Tibial nerve (tissue), 4 donors: ENCODE measurements at regions not wholly inside any gene's neighbourhood (a gene's known extent, or its start where the extent isn't known, plus 50 kb on each side); places are given as distances from the start of the nearest gene placed in this dataset.

Experiments
- DNase-seq, 2 donors: peaks; one replicate each; pipeline ENCODE4 v3.0.0-alpha.2; 2019; ENCODE audit warnings: low spot score in 2 of 2
- H3K27ac ChIP-seq, 4 donors: fragments of 200-600 bp; sonication (generic) in 3 of 4; one replicate each; pipeline ENCODE4 v1.5.1; 2017 to 2019; ENCODE audit warnings: mild to moderate bottlenecking in 1 of 4
- H3K27me3 ChIP-seq, 2 donors: fragments of 200-600 bp; sonication (generic) in 1 of 2; one replicate each; pipeline versions ENCODE4 v1.5.1 to v1.6.0; 2017 to 2019
- H3K36me3 ChIP-seq, 3 donors: fragments of 200-600 bp; sonication (generic); one replicate each; pipeline ENCODE4 v1.5.1; 2018 to 2019
- H3K4me1 ChIP-seq, 4 donors: fragments of 200-600 bp; sonication (generic) in 3 of 4; one replicate each; pipeline ENCODE4 v1.5.1; 2017 to 2019
- H3K4me3 ChIP-seq, 4 donors: fragments of 200-600 bp; sonication (generic) in 3 of 4; one replicate each; pipeline ENCODE4 v1.5.1; 2017 to 2019; ENCODE audit warnings: mild to moderate bottlenecking in 1 of 4, moderate library complexity in 1 of 4
- H3K9me3 ChIP-seq, 4 donors: fragments of 200-600 bp; sonication (generic) in 3 of 4; one replicate each; pipeline ENCODE4 v1.5.1; 2017 to 2019
- EP300 ChIP-seq, 2 donors: sonication (generic); formaldehyde crosslinking; IDR thresholded peaks; one replicate each; pipeline ENCODE4 v1.6.1; 2017; ENCODE audit warnings: antibody characterized with exemption in 2 of 2, mild to moderate bottlenecking in 1 of 2
- POLR2A ChIP-seq, 2 donors: fragments of 450-650 bp; IDR thresholded peaks; one replicate each; pipeline ENCODE4 v1.6.1; 2017; ENCODE audit warnings: antibody characterized with exemption in 2 of 2, mild to moderate bottlenecking in 2 of 2, moderate library complexity in 2 of 2
- WGBS, 2 donors: methylation state at CpG; one replicate each; pipeline ENCODE4 v1.1.5; 2018; 5-methylcytosine and 5-hydroxymethylcytosine counted together
- TF ChIP-seq, protein P1 (sequence below), 5 experiments: fragments of 200-600 bp in 3 of 5; fragments of 450-650 bp in 2 of 5; sonication (generic) in 3 of 5; IDR thresholded peaks; one replicate each; pipeline ENCODE4 v1.5.1; 2016 to 2019; ENCODE audit warnings: antibody characterized with exemption in 5 of 5, mild to moderate bottlenecking in 3 of 5, moderate library complexity in 2 of 5

DNA sequence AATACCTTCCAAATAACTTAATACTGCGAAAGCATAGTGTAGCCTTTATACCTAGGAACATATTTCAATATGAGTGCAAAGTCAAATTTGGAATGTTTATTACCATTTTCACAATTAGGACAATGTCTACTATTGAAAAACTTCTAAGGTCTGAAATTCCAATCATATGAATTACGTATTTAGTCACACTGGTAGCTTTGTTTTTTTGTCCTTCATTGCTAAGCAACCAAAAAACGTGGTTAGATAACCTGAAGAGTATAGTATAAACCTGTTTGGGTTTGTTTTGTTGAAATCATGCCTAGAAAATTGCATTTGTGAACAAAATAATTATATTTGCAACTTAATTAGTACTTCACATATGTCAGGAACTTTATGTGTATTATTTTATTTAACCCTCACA is 134.2 kb downstream of the FBXO4 start:
- Histone ChIP-seq H3K36me3 (no peaks in the 10 kb centered on the region), H3K4me1 (no peaks in the 10 kb centered on the region), H3K4me3 (no peak overlapping the region), H3K27ac (no peak overlapping the region), H3K9me3 (no peaks in the 10 kb centered on the region), H3K27me3 (no peaks in the 10 kb centered on the region)
- WGBS, 2 donors, result 41 to 47% methylated on average over 3 of the region's 3 CpGs
- no peak for TF ChIP-seq POLR2A (IDR thresholded peaks at IDR 0.05)
- TF ChIP-seq, protein P1, sequence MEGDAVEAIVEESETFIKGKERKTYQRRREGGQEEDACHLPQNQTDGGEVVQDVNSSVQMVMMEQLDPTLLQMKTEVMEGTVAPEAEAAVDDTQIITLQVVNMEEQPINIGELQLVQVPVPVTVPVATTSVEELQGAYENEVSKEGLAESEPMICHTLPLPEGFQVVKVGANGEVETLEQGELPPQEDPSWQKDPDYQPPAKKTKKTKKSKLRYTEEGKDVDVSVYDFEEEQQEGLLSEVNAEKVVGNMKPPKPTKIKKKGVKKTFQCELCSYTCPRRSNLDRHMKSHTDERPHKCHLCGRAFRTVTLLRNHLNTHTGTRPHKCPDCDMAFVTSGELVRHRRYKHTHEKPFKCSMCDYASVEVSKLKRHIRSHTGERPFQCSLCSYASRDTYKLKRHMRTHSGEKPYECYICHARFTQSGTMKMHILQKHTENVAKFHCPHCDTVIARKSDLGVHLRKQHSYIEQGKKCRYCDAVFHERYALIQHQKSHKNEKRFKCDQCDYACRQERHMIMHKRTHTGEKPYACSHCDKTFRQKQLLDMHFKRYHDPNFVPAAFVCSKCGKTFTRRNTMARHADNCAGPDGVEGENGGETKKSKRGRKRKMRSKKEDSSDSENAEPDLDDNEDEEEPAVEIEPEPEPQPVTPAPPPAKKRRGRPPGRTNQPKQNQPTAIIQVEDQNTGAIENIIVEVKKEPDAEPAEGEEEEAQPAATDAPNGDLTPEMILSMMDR (IDR thresholded peaks at IDR 0.05), result no peak
- no peak for TF ChIP-seq EP300 (IDR thresholded peaks at IDR 0.05)
- no peak for DNase-seq

DNA sequence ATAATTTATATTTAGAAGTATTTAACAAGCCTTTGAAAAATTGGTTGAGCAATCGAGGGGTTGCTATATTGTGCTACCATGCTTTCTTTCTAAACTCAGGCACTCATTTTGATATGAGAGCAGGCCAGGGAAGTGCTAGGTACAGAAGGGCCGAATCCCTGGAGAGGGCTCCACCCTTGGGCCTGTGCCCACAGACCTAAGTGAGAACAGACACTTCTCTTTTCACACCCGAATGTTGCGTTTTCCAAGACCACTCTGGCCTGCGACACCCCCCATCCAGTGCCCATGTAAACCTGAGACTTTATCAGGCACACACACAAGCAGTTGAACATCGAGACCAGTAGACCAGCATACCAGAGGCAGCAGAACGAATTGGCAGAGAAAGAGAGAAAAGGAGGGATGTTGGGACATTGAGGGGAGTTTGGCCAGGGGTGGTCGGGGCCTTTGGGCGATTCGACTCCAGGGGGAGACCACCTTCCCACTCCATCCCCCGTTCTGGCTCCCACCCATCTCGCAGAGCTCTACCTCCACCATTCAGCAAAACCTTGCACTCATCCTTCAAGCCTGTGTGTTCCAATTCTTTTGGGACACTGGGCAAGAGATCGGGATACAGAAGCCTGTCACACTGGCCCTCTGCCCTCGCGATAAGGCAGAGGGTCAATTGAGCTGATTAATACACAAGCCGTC is 134.8 kb downstream of the FBXO4 start:
- 87 to 90% methylated on average over 16 of the region's 16 CpGs for WGBS, 2 donors
- H3K27me3 ChIP-seq, result no peaks in the 10 kb centered on the region

DNA sequence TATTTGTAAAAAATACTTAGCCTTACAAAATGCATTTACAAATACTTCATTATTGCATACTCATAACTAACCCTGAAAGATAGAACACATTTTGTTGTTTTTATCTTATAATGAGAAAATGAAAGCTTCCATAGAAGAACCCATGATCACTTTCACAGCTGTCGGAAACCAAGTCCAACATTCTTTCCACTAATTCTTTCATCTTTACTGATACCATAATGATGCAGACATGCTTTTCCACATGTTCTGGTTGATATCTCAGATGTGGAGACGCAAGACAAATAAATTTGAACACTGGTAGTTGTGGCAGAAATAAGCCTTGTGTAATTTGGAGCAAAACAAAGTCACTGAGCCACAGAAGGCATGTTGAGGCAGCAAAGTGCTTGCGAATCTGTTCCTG is 136.0 kb downstream of the FBXO4 start:
- no peak for DNase-seq
- Histone ChIP-seq H3K27me3 (no peaks in the 10 kb centered on the region), H3K9me3 (no peaks in the 10 kb centered on the region), H3K27ac (no peak overlapping the region), H3K4me1 (no peaks in the 10 kb centered on the region), H3K36me3 (no peaks in the 10 kb centered on the region), H3K4me3 (no peak overlapping the region)
- TF ChIP-seq POLR2A (IDR thresholded peaks at IDR 0.05) (no peak), EP300 (IDR thresholded peaks at IDR 0.05) (no peak)
- TF ChIP-seq, protein P1 (IDR thresholded peaks at IDR 0.05), result no peak
- WGBS, 2 donors, result 63 to 64% methylated on average over 3 of the region's 3 CpGs

More for the DNA sequence above, 134.8 kb downstream of the FBXO4 start:
- Histone ChIP-seq H3K9me3 (no peaks in the 10 kb centered on the region), H3K4me3 (no peak overlapping the region), H3K4me1 (no peaks in the 10 kb centered on the region), H3K27ac (no peak overlapping the region), H3K36me3 (no peaks in the 10 kb centered on the region)
- no peak for DNase-seq
- no peak for TF ChIP-seq EP300 (IDR thresholded peaks at IDR 0.05)
- TF ChIP-seq, protein P1 (IDR thresholded peaks at IDR 0.05), result no peak
- no peak for TF ChIP-seq POLR2A (IDR thresholded peaks at IDR 0.05)

DNA sequence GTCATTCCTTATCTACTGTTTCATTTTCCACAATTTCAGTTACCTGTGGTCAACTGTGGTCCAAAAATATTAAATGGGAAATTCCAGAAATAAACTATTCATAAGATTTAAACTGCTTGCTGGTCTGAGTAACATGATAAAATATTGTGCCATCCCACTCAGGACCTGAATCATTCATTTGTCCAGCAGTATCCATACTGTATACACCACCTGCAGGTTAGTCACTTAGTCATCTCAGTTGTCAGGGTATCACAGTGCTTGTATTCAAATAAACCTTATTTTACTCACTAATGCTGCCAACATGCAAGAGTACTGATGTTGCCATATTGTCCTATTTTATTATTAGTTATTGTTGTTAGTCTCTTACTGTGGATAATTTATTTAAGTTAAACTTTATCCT is 139.7 kb downstream of the FBXO4 start:
- Histone ChIP-seq H3K27ac (no peak overlapping the region), H3K36me3 (no peaks in the 10 kb centered on the region), H3K27me3 (no peaks in the 10 kb centered on the region), H3K4me3 (no peak overlapping the region), H3K4me1 (no peaks in the 10 kb centered on the region), H3K9me3 (no peaks in the 10 kb centered on the region)
- no peak for DNase-seq
- TF ChIP-seq EP300 (IDR thresholded peaks at IDR 0.05) (no peak), POLR2A (IDR thresholded peaks at IDR 0.05) (no peak)
- TF ChIP-seq, protein P1 (IDR thresholded peaks at IDR 0.05), result no peak

DNA sequence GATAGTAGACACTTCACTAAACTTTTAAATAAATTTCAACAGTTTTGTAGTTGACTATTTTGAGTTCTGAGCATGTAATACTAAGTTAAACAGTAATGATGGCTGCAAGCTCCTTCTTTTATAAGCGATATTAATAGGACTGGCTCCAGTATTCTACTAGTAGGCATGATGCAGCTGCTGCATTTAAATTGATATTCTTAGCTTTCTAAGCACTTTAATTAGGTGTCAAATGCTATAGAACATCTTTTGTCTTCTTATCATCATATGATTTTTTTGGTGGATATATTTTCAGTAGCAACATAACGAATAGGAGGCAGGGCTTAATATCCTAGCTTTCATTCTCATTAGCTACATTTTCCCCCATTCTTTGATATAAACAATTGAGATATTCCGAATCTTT is 141.1 kb downstream of the FBXO4 start:
- WGBS, 2 donors, result 85 to 87% methylated on average over 3 of the region's 3 CpGs

More for the DNA sequence above, 141.1 kb downstream of the FBXO4 start:
- TF ChIP-seq POLR2A (IDR thresholded peaks at IDR 0.05) (no peak), EP300 (IDR thresholded peaks at IDR 0.05) (no peak)
- TF ChIP-seq, protein P1 (IDR thresholded peaks at IDR 0.05), result no peak
- Histone ChIP-seq H3K27me3 (no peaks in the 10 kb centered on the region), H3K9me3 (no peaks in the 10 kb centered on the region), H3K36me3 (no peaks in the 10 kb centered on the region), H3K4me3 (no peak overlapping the region), H3K4me1 (no peaks in the 10 kb centered on the region), H3K27ac (no peak overlapping the region)
- no peak for DNase-seq
